MCF 10A (cell line): ENCODE measurements at regions not wholly inside any gene's neighbourhood (a gene's known extent, or its start where the extent isn't known, plus 50 kb on each side); places are given as distances from the start of the nearest gene placed in this dataset.
A peak's percentile ranks its signal among the peaks of the same experiment; 100 is the strongest.

ENCODE experiments used
- BruUV-seq: library from RNA; stranded (reverse); fragments of 400-500 nt; replicated peaks from 2 replicates; lab custom pipeline; 2021; lab: Mats Ljungman, UMichigan
- CTCF ChIA-PET: fragments of 300-600 bp; sonication (Branson Sonifier 250); formaldehyde crosslinking; extraction: SDS; loops from one replicate; lab custom pipeline; 2021; ENCODE audit warnings: antibody characterized with exemption, inconsistent platforms; lab: Yijun Ruan, JAX
- POLR2A ChIA-PET: fragments of 300-600, 350-650 bp; sonication (Branson Sonifier 250); formaldehyde crosslinking; extraction: SDS; loops from one replicate; lab custom pipeline; 2020; ENCODE audit warnings: antibody characterized with exemption, inconsistent platforms; lab: Yijun Ruan, JAX
- DNase-seq: peaks from one replicate; pipeline ENCODE4 v3.0.0-alpha.2; 2018; ENCODE audit not compliant: unreplicated experiment
- H3K27ac Mint-ChIP-seq: one replicate; pipeline ENCODE4 v1.8.0; 2022; ENCODE audit warnings: mild to moderate bottlenecking, low read depth, mixed read lengths; ENCODE audit not compliant: unreplicated experiment
- H3K27me3 Mint-ChIP-seq: one replicate; pipeline ENCODE4 v1.8.0; 2022; ENCODE audit warnings: mixed read lengths; ENCODE audit not compliant: insufficient read depth, unreplicated experiment
- H3K36me3 Mint-ChIP-seq: one replicate; pipeline ENCODE4 v1.8.0; 2022; ENCODE audit warnings: mild to moderate bottlenecking, moderate library complexity, mixed read lengths; ENCODE audit not compliant: insufficient read depth, unreplicated experiment
- H3K4me1 Mint-ChIP-seq: one replicate; pipeline ENCODE4 v1.8.0; 2022; ENCODE audit warnings: mixed read lengths; ENCODE audit not compliant: insufficient read depth, unreplicated experiment
- H3K4me3 Mint-ChIP-seq: one replicate; pipeline ENCODE4 v1.8.0; 2022; ENCODE audit warnings: mild to moderate bottlenecking, moderate library complexity, mixed read lengths; ENCODE audit not compliant: unreplicated experiment
- H3K9me3 Mint-ChIP-seq: one replicate; pipeline ENCODE4 v1.8.0; 2022; ENCODE audit warnings: mixed read lengths; ENCODE audit not compliant: unreplicated experiment
- intact Hi-C: fragments of 100-400 bp; cut with micrococcal nuclease; formaldehyde crosslinking; loops from 2 replicates; pipeline ENCODE4 v1.14.1; 2022
- TF ChIP-seq, protein P1 (sequence below): fragments of 200-600 bp; IDR thresholded peaks from one replicate; pipeline ENCODE4 v1.8.0; 2022; ENCODE audit warnings: antibody characterized with exemption, mild to moderate bottlenecking; ENCODE audit not compliant: unreplicated experiment

GRCh38 chr6:47938405-47938804 lies 156.6 kb downstream of the OPN5 start:
- no TSS peak for BruUV-seq
- Mint-ChIP-seq H3K36me3 (no peaks in the 10 kb centered on the region), H3K4me3 (no peak overlapping the region), H3K27me3 (no peaks in the 10 kb centered on the region), H3K4me1 (peaks cover 6% of the 10 kb centered on the region), H3K27ac (no peak overlapping the region), H3K9me3 (no peaks in the 10 kb centered on the region)
- ChIA-PET CTCF (no interaction called here), POLR2A (no interaction called here)
- intact Hi-C loops, result no loop called here
- TF ChIP-seq, protein P1, sequence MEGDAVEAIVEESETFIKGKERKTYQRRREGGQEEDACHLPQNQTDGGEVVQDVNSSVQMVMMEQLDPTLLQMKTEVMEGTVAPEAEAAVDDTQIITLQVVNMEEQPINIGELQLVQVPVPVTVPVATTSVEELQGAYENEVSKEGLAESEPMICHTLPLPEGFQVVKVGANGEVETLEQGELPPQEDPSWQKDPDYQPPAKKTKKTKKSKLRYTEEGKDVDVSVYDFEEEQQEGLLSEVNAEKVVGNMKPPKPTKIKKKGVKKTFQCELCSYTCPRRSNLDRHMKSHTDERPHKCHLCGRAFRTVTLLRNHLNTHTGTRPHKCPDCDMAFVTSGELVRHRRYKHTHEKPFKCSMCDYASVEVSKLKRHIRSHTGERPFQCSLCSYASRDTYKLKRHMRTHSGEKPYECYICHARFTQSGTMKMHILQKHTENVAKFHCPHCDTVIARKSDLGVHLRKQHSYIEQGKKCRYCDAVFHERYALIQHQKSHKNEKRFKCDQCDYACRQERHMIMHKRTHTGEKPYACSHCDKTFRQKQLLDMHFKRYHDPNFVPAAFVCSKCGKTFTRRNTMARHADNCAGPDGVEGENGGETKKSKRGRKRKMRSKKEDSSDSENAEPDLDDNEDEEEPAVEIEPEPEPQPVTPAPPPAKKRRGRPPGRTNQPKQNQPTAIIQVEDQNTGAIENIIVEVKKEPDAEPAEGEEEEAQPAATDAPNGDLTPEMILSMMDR, result no peak
- DNase-seq, result peak; percentile 8

GRCh38 chr6:47936820-47937219 lies 155.0 kb downstream of the OPN5 start:
- intact Hi-C loops, result no loop called here
- no peak overlapping the region for H3K27ac Mint-ChIP-seq
- POLR2A ChIA-PET, result interaction anchor here (0.5 kb wide), 1 partner anchor 45 kb away, joined by 3 read pairs; no protein-coding TSS in a partner anchor
- H3K9me3 Mint-ChIP-seq, result no peaks in the 10 kb centered on the region
- TF ChIP-seq, protein P1, result no peak
- peaks cover 10% of the 10 kb centered on the region for H3K4me1 Mint-ChIP-seq
- no peaks in the 10 kb centered on the region for H3K27me3 Mint-ChIP-seq
- DNase-seq, result no peak
- H3K36me3 Mint-ChIP-seq, result peaks cover 3% of the 10 kb centered on the region
- no TSS peak for BruUV-seq
- CTCF ChIA-PET, result no interaction called here
- H3K4me3 Mint-ChIP-seq, result no peak overlapping the region

GRCh38 chr6:47934023-47934422 lies 152.2 kb downstream of the OPN5 start:
- Mint-ChIP-seq H3K4me3 (no peak overlapping the region), H3K4me1 (peaks cover 12% of the 10 kb centered on the region), H3K36me3 (peaks cover 4% of the 10 kb centered on the region), H3K27me3 (no peaks in the 10 kb centered on the region), H3K9me3 (no peaks in the 10 kb centered on the region), H3K27ac (no peak overlapping the region)
- ChIA-PET CTCF (no interaction called here), POLR2A (no interaction called here)
- TF ChIP-seq, protein P1, result no peak
- BruUV-seq, result no TSS peak
- intact Hi-C loops, result no loop called here
- DNase-seq, result no peak

GRCh38 chr6:47932575-47932974 lies 150.7 kb downstream of the OPN5 start:
- H3K36me3 Mint-ChIP-seq, result peaks cover 4% of the 10 kb centered on the region

More at GRCh38 chr6:47932575-47932974, 150.7 kb downstream of the OPN5 start:
- no peak overlapping the region for H3K27ac Mint-ChIP-seq
- POLR2A ChIA-PET, result no interaction called here
- no peak for DNase-seq
- intact Hi-C loops, result no loop called here
- H3K9me3 Mint-ChIP-seq, result no peaks in the 10 kb centered on the region
- H3K4me3 Mint-ChIP-seq, result no peak overlapping the region
- no peaks in the 10 kb centered on the region for H3K27me3 Mint-ChIP-seq
- TF ChIP-seq, protein P1, result no peak
- H3K4me1 Mint-ChIP-seq, result peaks cover 6% of the 10 kb centered on the region
- CTCF ChIA-PET, result no interaction called here
- BruUV-seq, result no TSS peak
